ENCODE measurements at regions not wholly inside any gene's neighbourhood (a gene's known extent, or its start where the extent isn't known, plus 50 kb on each side); places are given as distances from the start of the nearest gene placed in this dataset.

DNA sequence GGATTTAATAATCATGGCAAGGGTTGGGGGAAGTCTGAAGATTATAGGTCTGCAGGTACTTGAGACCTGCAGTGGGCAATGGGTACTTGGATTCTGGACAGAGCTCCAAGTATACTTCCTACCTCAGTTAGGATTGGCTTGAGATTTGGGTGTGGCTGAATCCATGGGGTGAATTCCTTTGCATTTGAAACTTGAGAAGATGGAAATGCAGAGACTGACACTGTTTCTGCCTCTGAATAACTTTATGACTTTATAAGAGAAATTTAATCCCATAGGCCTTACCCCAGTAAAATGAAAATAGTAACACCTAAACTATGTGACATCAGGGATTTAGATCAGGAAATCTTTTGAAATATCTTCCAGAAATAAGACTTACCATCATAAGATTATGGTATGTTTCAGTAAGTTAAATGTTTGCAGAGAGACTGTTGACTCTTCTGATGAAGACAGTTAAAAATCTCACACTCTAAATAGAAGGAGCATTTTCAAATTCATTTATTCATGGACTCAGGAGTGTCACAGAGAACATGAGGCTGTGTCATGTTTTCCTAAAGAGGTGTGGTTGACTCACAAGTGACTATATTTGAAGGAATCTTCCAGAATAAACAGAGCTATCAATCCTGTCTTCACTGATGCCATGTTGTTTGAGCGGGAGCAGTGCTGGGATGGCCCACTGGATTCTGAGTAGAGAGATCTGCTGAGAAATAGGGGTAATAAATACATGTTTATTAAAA lies 513.5 kb upstream of the NR3C2 start:
- Mint-ChIP-seq H3K36me3 (ENCODE audit: low read depth) (no peaks in the 10 kb centered on the region), H3K27me3 (no peaks in the 10 kb centered on the region), H3K4me3 (no peak overlapping the region), H3K27ac (no peak overlapping the region), H3K4me1 (no peaks in the 10 kb centered on the region), H3K9me3 (no peaks in the 10 kb centered on the region)
- no peak for ATAC-seq (replicated peaks)

DNA sequence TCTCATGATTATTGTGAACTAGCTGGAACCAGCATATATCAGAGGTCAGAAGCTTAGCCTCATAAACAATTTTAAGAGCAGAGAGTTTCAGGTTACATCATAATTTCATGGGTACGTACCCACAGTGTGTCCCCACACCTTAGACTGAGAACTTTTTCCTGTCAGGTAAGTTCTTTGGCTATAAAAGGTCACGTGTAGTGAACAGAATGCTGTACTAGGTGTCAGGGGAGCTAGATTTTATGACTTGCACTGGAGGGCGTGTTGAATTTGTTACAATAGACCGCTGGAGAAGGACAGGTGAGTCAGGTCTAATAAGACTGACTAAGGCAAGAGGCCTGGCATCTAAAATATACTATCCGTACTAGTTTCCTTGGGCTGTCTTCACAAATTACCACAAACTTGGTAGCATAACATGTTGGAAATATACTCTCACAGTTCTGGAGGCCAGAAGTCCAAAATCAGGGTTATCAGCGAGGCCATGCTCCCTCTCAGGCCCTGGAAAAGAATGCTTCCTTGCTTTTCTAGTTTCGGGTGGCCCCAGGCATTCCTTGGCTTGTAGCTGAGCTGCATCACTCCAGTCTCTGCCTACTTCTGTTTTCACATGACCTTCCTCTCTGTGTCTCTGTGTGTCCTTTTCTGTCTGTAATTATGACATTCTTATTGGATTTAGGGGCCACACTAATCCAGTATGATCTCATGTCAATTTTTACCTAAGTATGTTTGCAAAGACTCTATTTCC lies 512.0 kb upstream of the NR3C2 start:
- no peaks in the 10 kb centered on the region for H3K36me3 Mint-ChIP-seq (ENCODE audit: low read depth)
- no peak overlapping the region for H3K4me3 Mint-ChIP-seq
- H3K27ac Mint-ChIP-seq = no peak overlapping the region
- H3K27me3 Mint-ChIP-seq = no peaks in the 10 kb centered on the region
- no peaks in the 10 kb centered on the region for H3K9me3 Mint-ChIP-seq
- H3K4me1 Mint-ChIP-seq = no peaks in the 10 kb centered on the region
- no peak for ATAC-seq (replicated peaks)

DNA sequence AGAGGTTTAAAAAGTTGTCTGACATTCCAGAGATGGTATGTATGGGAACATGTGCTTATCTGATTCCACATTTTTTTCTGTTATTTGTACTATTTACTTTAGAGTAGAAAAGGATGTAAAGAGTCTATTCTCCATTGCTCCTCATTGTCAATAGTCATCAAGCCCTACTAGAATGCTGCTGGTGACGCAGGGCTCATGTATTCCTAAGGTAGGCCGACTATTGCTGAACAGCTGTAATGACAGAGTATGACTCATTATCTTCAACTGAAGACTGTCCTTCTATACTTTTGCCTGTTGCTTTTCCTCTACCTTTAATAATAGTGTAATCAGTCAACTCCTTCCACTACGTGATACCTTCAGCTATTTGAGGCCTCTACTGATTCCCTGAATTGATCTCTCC lies 509.1 kb upstream of the NR3C2 start:
- ATAC-seq (replicated peaks) = no peak
- H3K27ac Mint-ChIP-seq = no peak overlapping the region
- H3K4me1 Mint-ChIP-seq = no peaks in the 10 kb centered on the region
- H3K9me3 Mint-ChIP-seq = no peaks in the 10 kb centered on the region
- no peaks in the 10 kb centered on the region for H3K27me3 Mint-ChIP-seq
- no peaks in the 10 kb centered on the region for H3K36me3 Mint-ChIP-seq (ENCODE audit: low read depth)
- no peak overlapping the region for H3K4me3 Mint-ChIP-seq

DNA sequence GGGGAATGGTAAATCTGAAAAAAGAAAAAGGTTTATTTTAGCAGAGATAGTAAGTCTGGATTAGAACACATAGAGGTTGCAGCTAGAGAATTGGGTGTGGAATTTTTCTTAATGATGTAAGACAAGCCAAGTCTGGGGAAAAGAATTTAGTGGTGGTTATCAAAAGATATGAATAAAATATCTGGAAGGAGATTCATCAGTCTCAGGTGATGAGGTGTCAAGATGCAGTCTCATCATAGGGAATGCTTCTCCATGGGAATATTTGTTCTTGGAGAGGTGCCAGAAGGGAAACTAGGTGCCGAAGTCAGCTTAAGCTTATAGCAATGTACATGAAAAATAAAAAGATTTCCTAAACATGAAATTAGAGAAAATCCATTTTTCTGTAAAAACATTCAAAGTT lies 504.1 kb upstream of the NR3C2 start:
- H3K9me3 Mint-ChIP-seq = no peaks in the 10 kb centered on the region
- H3K4me1 Mint-ChIP-seq = no peaks in the 10 kb centered on the region
- no peaks in the 10 kb centered on the region for H3K36me3 Mint-ChIP-seq (ENCODE audit: low read depth)
- no peak for ATAC-seq (replicated peaks)
- no peak overlapping the region for H3K27ac Mint-ChIP-seq
- H3K4me3 Mint-ChIP-seq = no peak overlapping the region
- H3K27me3 Mint-ChIP-seq = peaks cover 3% of the 10 kb centered on the region

DNA sequence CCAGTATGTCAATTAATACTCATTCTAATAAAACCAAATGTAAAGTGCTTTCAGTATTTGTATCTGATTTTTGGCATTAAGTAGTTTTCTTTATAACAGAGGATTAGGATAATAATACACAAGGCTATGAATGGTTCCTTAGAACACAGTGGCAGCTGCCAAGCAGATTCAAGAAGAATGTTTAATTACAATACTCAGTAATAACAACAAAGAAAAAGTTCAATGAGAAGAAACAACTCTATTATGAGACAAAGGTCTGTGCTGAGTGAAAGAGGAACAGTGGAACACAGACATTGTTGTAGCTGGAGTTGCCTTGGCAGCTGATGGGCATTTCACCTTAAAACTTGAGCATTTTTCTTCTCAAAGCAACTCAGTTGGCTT lies 502.6 kb upstream of the NR3C2 start:
- Mint-ChIP-seq H3K27me3 (peaks cover 3% of the 10 kb centered on the region), H3K36me3 (ENCODE audit: low read depth) (no peaks in the 10 kb centered on the region), H3K4me1 (no peaks in the 10 kb centered on the region), H3K27ac (no peak overlapping the region), H3K4me3 (no peak overlapping the region), H3K9me3 (no peaks in the 10 kb centered on the region)
- ATAC-seq (replicated peaks) = no peak

DNA sequence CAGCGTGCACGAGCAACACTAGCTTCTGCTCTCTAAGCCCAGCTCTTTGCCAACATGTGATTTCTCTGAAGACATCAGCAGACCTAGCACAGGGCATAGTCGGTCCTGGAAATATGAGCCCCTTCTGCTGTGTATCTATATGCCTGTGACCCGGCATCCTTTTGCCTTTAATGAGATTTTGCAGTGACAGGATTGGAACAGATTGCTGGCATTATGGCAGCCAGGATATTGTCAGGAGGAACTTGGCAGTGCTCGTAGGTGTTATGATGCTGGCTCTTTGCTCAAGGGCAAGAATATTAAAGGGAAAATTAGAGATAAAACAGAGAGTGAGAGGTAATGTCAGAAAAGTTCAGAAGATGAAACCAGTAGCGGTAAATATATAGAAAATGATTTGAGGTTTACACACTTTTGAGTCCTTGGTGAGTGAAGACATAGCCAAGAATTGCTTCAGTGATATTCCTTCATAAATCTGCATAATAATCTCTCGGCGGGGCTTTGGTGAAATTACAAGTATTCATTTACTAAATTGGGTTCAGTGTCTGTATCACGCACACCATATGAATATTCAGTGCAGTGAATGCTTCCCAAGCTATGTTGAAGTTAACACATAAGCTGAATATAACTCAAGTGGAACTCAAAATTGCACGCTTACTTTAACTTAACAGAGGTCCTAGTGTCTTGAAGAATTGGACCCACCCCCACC lies 502.1 kb upstream of the NR3C2 start:
- ATAC-seq (replicated peaks) = no peak
- no peaks in the 10 kb centered on the region for H3K36me3 Mint-ChIP-seq (ENCODE audit: low read depth)
- H3K27ac Mint-ChIP-seq = no peak overlapping the region
- H3K9me3 Mint-ChIP-seq = no peaks in the 10 kb centered on the region
- no peak overlapping the region for H3K4me3 Mint-ChIP-seq
- H3K4me1 Mint-ChIP-seq = no peaks in the 10 kb centered on the region
- peaks cover 5% of the 10 kb centered on the region for H3K27me3 Mint-ChIP-seq

DNA sequence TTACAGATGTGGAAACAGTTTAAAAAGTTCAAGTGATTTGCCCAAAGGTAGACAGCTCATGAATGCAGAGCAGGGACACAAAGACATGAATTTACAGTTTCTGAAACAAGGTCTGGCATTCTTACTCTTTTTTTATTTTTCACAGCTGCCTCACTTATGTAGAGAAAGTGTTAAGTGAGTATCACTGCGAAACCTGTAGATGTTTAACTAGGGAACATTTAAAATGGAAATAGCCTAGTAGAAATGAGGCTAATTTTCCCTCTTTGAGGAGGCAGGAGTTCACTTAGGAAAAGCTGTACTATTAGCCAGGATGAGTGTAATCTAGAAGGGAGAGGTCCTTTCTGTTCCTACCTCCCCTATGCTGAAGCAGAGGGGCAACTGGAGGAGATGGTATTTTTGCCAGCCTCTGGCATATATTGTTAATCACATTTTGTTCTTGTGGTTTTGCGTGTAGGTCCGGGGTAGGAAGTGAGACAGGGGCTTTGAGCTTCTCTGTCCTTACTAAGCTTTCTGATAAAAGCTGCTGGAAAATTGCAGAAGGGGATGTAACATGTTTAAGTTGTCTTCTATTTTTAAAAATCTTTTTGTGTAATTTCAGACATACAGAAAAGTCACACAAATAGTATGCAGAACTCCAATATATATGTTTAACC lies 492.8 kb upstream of the NR3C2 start:
- no peak overlapping the region for H3K4me3 Mint-ChIP-seq
- H3K9me3 Mint-ChIP-seq = peaks cover 24% of the 10 kb centered on the region
- no peak overlapping the region for H3K27ac Mint-ChIP-seq
- ATAC-seq (replicated peaks) = no peak
- H3K4me1 Mint-ChIP-seq = no peaks in the 10 kb centered on the region
- H3K27me3 Mint-ChIP-seq = peaks cover 16% of the 10 kb centered on the region
- no peaks in the 10 kb centered on the region for H3K36me3 Mint-ChIP-seq (ENCODE audit: low read depth)

DNA sequence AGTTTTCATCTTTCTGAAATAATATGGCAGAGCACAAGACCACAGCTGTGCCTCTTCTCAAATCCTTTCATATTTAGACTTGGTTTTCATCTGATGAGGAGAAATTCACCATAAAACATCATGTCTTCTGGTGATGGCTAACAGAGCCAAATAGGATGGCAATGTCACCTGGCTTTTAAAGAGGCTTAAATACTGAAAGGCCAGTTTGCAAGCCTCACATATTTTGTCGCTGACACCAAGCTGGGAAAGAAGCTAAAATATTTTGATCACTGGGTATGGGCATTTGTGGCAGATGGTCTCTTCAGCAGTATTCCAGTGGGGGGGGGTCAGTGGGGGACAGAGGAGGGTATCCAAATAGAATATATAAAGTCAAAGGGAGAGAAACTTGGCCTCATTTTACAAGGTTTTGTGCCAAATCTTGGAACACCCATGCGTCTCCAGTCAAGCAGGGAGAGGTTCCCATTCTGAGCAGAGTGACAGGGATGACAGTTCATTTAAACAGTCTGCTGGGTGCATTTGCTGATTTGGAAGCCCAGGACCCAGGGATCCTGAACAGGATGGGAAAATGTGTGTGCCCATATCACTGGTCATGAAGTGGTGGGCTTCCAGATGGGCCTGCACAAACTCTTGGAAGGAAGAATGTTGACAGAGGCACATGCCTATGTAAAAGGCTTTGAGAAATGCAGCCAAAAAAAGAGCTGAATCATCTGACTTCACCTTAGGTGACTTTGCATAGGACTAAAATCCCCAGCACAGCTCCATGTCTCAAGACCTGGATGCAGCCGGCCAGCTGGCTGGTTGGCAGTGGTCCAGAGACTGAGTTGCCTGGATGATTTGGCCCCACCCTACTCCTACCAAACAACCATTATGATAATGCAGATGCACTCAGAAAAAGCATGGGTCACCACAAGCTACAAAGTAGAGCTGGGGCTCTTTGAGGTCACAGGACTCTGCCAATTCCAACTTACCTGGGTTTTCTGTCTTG lies 484.4 kb upstream of the NR3C2 start:
- Mint-ChIP-seq H3K4me3 (no peak overlapping the region), H3K27ac (no peak overlapping the region), H3K9me3 (peaks cover 25% of the 10 kb centered on the region), H3K27me3 (peaks cover 17% of the 10 kb centered on the region), H3K36me3 (ENCODE audit: low read depth) (no peaks in the 10 kb centered on the region), H3K4me1 (no peaks in the 10 kb centered on the region)
- ATAC-seq (replicated peaks) = no peak

DNA sequence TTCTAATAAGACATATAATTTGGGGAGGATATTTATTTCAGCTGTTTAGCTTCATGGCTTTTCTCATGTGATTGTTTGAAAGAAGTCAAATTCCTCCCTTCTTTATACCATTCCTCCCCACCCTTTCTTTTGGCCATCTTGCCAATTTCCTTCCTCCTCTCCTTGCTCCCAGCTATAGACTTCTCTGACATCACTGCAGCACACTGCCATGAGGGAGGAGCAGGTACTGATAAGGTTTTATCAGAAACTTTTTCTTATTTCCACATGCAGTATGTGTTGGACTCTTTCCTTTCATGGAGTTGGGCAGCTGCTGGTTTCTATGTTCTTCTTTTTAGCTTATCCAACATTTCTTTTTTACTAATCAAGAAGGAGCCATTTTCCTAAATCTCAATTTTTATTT lies 481.7 kb upstream of the NR3C2 start:
- Mint-ChIP-seq H3K36me3 (ENCODE audit: low read depth) (no peaks in the 10 kb centered on the region), H3K4me3 (no peak overlapping the region), H3K27ac (no peak overlapping the region), H3K27me3 (peaks cover under 1% of the 10 kb centered on the region), H3K9me3 (peaks cover 3% of the 10 kb centered on the region), H3K4me1 (no peaks in the 10 kb centered on the region)
- ATAC-seq (replicated peaks) = no peak

DNA sequence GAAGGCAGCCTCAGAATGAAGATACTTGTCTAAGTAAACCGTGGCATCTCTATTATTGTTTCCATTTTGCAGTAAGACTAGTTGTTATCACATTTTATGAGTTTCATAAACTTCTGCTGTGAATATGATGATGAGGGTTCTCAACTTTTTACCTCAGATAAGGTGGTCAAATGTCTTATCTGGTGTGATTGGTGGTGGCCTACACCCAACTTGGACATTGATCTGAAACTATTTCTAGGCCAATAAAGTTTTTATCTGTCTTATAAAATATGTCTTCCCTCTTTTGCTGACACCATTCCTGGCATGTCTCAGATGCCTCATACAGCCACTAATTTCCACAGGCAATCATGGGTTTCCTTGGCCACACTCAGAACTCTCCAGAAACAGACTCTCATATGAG lies 480.3 kb upstream of the NR3C2 start:
- no peak overlapping the region for H3K27ac Mint-ChIP-seq
- no peak for ATAC-seq (replicated peaks)
- H3K4me1 Mint-ChIP-seq = no peaks in the 10 kb centered on the region
- H3K9me3 Mint-ChIP-seq = peaks cover under 1% of the 10 kb centered on the region
- no peaks in the 10 kb centered on the region for H3K27me3 Mint-ChIP-seq
- no peaks in the 10 kb centered on the region for H3K36me3 Mint-ChIP-seq (ENCODE audit: low read depth)
- no peak overlapping the region for H3K4me3 Mint-ChIP-seq

DNA sequence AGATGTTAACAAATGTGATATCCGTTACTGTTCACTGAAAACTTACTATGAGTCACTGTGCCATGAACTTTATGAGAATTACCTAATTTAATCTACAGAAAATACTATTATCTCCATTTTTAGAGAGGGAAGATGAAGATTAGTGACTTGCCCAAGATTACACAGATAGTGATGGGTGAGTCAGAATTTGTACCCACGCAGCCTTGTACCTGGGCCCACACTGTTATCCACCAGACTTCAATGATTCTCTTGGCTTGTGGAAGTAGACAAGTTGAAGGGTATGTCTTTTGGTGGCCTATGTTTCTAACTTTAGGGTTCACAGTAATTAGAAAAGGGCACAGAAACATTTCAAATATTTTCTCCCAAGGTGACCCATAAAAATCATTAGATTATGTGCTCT lies 472.5 kb upstream of the NR3C2 start:
- no peak for ATAC-seq (replicated peaks)

DNA sequence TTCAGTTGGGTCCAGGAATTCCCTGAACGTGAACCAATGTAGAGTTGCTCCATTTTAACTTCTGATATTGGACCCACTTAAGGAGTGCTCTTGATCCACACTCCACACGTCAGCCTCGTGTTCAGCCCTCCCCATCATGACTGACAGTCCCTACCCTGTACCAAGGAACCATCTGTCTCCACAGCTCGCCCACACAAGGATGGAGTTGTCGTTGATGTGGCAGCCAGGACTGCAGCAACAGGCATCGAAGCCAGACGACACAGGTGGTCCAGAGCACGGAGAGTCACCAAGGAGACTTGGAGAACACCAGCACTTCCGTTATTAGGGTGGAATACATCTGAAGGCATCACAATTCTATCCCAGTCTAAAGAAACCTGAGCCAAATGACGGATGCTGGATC lies 472.1 kb upstream of the NR3C2 start:
- H3K27ac Mint-ChIP-seq = no peak overlapping the region
- no peak overlapping the region for H3K4me3 Mint-ChIP-seq
- H3K27me3 Mint-ChIP-seq = no peaks in the 10 kb centered on the region
- peaks cover 4% of the 10 kb centered on the region for H3K9me3 Mint-ChIP-seq
- ATAC-seq (replicated peaks) = no peak
- no peaks in the 10 kb centered on the region for H3K4me1 Mint-ChIP-seq
- no peaks in the 10 kb centered on the region for H3K36me3 Mint-ChIP-seq (ENCODE audit: low read depth)

More for the DNA sequence above, 472.5 kb upstream of the NR3C2 start:
- Mint-ChIP-seq H3K27ac (no peak overlapping the region), H3K36me3 (ENCODE audit: low read depth) (no peaks in the 10 kb centered on the region), H3K4me3 (no peak overlapping the region), H3K9me3 (peaks cover 4% of the 10 kb centered on the region), H3K27me3 (no peaks in the 10 kb centered on the region), H3K4me1 (no peaks in the 10 kb centered on the region)

DNA sequence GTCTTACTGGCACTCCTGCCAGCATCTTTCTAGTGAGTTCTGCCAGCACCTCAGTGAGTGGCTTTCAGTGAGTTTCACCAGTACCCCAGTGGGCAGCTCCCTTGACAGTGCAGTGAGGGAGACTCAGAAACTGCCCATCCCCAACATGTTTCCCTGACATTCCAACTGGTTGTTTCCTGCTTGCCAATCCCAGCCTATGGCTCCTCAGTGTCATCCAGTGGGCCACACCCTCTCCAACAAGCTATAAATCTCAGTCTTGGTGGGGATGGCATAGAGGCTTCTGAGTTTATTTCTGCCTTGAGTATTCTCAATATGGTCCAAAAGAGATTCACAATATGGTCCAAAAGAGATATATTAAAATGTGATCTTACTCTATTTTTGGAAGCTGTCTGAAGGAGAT lies 461.2 kb upstream of the NR3C2 start:
- Mint-ChIP-seq H3K9me3 (peaks cover 10% of the 10 kb centered on the region), H3K4me1 (no peaks in the 10 kb centered on the region), H3K4me3 (no peak overlapping the region), H3K27ac (no peak overlapping the region), H3K27me3 (no peaks in the 10 kb centered on the region), H3K36me3 (ENCODE audit: low read depth) (no peaks in the 10 kb centered on the region)
- no peak for ATAC-seq (replicated peaks)

Data from activated T-helper 17 cell treated with anti-CD3 and anti-CD28 coated beads, Interleukin-2, amount 50 U/mL, for 72 hours (primary cell).